Choroid plexus epithelial cell (primary cell): ENCODE measurements at regions not wholly inside any gene's neighbourhood (a gene's known extent, or its start where the extent isn't known, plus 50 kb on each side); places are given as distances from the start of the nearest gene placed in this dataset.

Experiments
- DNase-seq: peaks from one replicate; pipeline ENCODE4 v3.0.0-alpha.2; 2010; ENCODE audit warnings: low read depth
- H3K4me3 ChIP-seq: 2 replicates; pipeline ENCODE4 v1.5.1; 2011; ENCODE audit warnings: low read depth, mild to moderate bottlenecking, control low read depth, low read length, moderate library complexity
- CTCF ChIP-seq: conservative IDR thresholded peaks from 2 replicates; pipeline ENCODE4 v1.5.1; 2011; ENCODE audit warnings: low read depth, mild to moderate bottlenecking, control low read depth, inconsistent platforms, low read length, moderate library complexity

GRCh38 chr10:131425752-131426533 is 114.4 kb upstream of the TCERG1L start:
- H3K4me3 ChIP-seq: no peak overlapping the region
- no peak for DNase-seq
- no peak for TF ChIP-seq CTCF

GRCh38 chr10:131426534-131426898 is 115.0 kb upstream of the TCERG1L start:
- TF ChIP-seq CTCF: no peak
- H3K4me3 ChIP-seq: no peak overlapping the region
- no peak for DNase-seq

- DNase-seq: no peak
- no peak overlapping the region for H3K4me3 ChIP-seq
- TF ChIP-seq CTCF: no peak
Observed at GRCh38 chr10:131427281-131427680, 115.8 kb upstream of the TCERG1L start.

GRCh38 chr10:131427901-131428300 is 116.4 kb upstream of the TCERG1L start:
- no peak for DNase-seq
- no peak overlapping the region for H3K4me3 ChIP-seq
- TF ChIP-seq CTCF: no peak

GRCh38 chr10:131429141-131429540 is 117.6 kb upstream of the TCERG1L start:
- H3K4me3 ChIP-seq: no peak overlapping the region
- DNase-seq: no peak
- TF ChIP-seq CTCF: no peak

GRCh38 chr10:131429942-131430341 is 118.4 kb upstream of the TCERG1L start:
- H3K4me3 ChIP-seq: no peak overlapping the region
- DNase-seq: no peak
- no peak for TF ChIP-seq CTCF
